NCI-H446 treated with DMSO at 0.1 percent for 48 hours (cell line): ENCODE measurements at regions not wholly inside any gene's neighbourhood (a gene's known extent, or its start where the extent isn't known, plus 50 kb on each side); places are given as distances from the start of the nearest gene placed in this dataset.
"Not testable (repeated sequence)": the region's sequence is repeated elsewhere in the genome, so short reads cannot be mapped to it uniquely, and the experiment has no call there.

Experiments
- DNase-seq: peaks from one replicate; lab custom pipeline; 2025; lab: John Stamatoyannopoulos, UW

- not testable (repeated sequence) for DNase-seq
Measured at GRCh38 chr10:46204482-46205102, 82.2 kb upstream of the ANTXRL start.

- DNase-seq: not testable (repeated sequence)
Measured at GRCh38 chr10:46210427-46210826, 76.4 kb upstream of the ANTXRL start.

- DNase-seq: no peak
Measured at GRCh38 chr10:46215426-46215825, 71.4 kb upstream of the ANTXRL start.

GRCh38 chr10:46216003-46216634 is 70.7 kb upstream of the ANTXRL start:
- DNase-seq: no peak

GRCh38 chr10:46216836-46217751 is 69.7 kb upstream of the ANTXRL start:
- no peak for DNase-seq

- DNase-seq: no peak
Measured at GRCh38 chr10:46217752-46218453, 68.9 kb upstream of the ANTXRL start.

- DNase-seq: no peak
Measured at GRCh38 chr10:46218921-46219320, 67.9 kb upstream of the ANTXRL start.

- DNase-seq: not testable (repeated sequence)
Measured at GRCh38 chr10:46219431-46219990, 67.3 kb upstream of the ANTXRL start.

GRCh38 chr10:46220187-46220586 is 66.6 kb upstream of the ANTXRL start:
- DNase-seq: no peak

- DNase-seq: no peak
Measured at GRCh38 chr10:46220872-46221538, 65.8 kb upstream of the ANTXRL start.

- DNase-seq: no peak
Measured at GRCh38 chr10:46222364-46222935, 64.3 kb upstream of the ANTXRL start.

GRCh38 chr10:46223064-46223480 is 63.7 kb upstream of the ANTXRL start:
- no peak for DNase-seq

GRCh38 chr10:46223626-46224413 is 63.0 kb upstream of the ANTXRL start:
- no peak for DNase-seq

- no peak for DNase-seq
Measured at GRCh38 chr10:46224414-46224682, 62.4 kb upstream of the ANTXRL start.

GRCh38 chr10:46225597-46225996 is 61.2 kb upstream of the ANTXRL start:
- no peak for DNase-seq

- no peak for DNase-seq
Measured at GRCh38 chr10:46226232-46226631, 60.6 kb upstream of the ANTXRL start.

- DNase-seq: no peak
Measured at GRCh38 chr10:46226900-46227558, 59.8 kb upstream of the ANTXRL start.

GRCh38 chr10:46227571-46227935 is 59.2 kb upstream of the ANTXRL start:
- DNase-seq: no peak

GRCh38 chr10:46227936-46228562 is 58.7 kb upstream of the ANTXRL start:
- DNase-seq: no peak
